ENCODE measurements at regions not wholly inside any gene's neighbourhood (a gene's known extent, or its start where the extent isn't known, plus 50 kb on each side); places are given as distances from the start of the nearest gene placed in this dataset.
A peak's percentile ranks its signal among the peaks of the same experiment; 100 is the strongest.
"Not testable (repeated sequence)": the region's sequence is repeated elsewhere in the genome, so short reads cannot be mapped to it uniquely, and the experiment has no call there.

DNA sequence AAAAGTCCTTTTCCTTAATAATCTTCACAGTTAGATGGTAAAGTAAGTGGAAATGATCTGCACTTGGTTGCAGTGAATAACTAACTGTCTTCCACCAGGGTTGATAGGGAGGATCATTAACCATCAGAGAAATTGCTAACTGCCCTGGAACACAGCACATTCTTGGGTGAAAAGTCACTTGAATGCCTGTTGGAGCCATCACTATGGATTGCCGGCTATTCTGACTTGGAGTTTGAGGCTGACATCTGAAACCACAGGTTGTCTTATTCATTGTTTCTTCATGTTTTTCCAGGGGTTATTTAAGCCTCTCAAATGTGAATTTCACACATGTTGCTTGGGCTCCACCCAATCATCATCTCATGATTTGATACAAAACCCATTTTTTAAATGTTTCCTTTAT lies 901.4 kb downstream of the MCTP2 start:
- no peak for DNase-seq

DNA sequence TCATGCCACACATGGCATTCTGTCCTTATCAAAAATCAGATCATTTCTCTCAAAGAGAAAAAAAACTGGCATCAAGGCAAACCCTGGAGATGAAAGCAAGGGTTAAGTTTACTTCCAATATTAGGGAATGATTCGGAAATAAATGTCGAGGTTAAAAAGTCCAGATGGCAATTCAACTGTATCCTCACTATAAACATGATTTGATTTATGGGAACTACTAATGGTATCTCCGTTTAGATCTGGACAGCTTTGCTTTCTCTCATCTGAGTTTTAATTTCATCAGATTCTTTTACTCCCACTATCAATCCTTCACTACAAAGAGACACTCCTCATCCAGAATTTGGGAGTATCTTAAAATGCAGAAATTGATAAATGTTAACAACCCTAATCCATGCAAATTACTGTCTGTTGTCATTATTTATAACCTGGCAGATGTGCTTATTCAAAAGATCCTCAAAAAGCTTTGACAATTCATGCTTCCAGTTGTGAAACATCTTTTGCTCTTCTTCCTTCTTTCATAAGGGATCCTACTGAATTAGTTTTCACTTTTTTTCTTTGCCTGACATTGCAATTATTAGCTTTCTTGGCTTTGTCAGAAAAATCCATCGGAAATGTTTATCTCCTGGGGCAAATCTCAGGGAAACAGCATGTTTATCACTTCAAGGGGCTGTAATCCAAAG lies 903.2 kb downstream of the MCTP2 start:
- DNase-seq = no peak

GRCh38 chr15:95138604-95139270 lies 907.4 kb downstream of the MCTP2 start:
- DNase-seq = no peak

- no peak for DNase-seq
Measured at GRCh38 chr15:95141486-95141885, 910.1 kb downstream of the MCTP2 start.

DNA sequence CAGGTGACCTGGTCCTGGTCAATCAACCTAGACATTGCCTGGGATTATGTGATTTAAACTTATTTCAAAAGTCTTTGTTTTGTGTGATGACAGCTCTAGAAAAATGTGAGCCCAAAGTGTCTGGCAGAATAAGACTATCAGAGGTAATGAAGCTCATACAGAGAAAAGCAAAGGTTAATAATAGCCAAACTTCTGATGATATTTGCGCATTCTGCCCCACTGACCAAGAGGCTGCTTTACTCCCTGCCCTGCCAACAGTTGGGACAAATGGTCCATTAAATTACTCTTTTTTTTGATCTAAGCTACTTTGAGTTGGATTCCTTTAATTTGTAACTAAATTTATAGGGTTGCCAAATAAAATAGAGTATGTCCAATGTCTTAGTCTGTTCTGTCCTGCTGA lies 911.2 kb downstream of the MCTP2 start:
- no peak for DNase-seq

- no peak for DNase-seq
Measured at GRCh38 chr15:95146481-95146880, 915.1 kb downstream of the MCTP2 start.

DNA sequence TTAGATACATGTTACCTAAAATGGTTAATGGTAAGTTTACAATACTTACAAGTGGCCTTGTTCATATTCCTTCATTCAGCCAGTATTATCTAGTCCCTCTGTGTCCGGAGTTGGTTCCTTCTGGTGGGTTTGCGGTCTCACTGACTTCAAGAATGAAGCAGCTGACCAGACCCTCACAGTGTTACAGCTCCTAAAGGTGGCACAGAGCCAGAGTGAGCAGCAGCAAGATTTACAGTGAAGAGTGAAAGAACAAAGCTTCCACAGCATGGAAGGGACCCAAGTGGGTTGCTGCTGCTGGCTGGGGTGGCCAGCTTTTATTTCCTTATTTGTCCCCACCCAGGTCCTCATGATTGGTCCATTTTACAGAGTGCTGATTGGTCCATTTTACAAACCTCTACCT lies 916.8 kb downstream of the MCTP2 start:
- no peak for DNase-seq

DNA sequence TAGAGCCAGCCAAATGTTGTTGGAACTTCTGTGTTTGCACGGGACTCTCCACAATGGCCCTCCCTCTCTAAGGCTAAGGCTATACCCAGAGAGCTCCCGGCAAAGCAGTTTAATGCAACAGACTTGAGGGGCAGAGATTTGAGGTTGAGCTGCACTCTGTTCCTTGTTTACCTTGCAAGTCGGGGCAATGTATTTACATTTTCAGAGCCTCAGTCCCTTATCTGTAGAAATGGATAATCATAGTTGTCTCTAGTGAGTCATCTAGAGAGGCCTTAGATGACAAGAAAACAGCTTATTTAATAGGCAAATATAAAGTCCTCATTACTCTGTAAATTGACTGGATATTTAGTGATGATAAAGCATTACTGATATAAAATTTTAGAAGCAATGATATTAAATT lies 917.7 kb downstream of the MCTP2 start:
- DNase-seq = no peak

DNA sequence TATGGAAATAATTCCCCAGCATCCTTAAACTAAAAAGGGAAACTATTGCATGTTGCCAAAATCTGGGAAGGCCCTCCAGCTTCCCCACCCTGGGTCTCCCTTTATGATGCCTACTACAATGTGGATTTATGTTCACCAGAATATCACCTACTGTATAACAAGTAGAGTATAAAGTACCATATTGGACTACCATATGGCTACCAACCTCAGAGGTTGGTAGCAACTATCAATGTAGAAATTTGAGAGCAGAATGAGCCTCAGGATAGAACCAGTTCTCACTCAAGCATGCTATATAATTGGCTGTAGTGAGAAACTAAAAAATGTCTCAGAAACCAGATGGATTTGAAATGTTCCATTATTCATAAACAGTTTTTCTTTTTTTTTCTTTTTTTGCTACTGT lies 918.4 kb downstream of the MCTP2 start:
- no peak for DNase-seq

GRCh38 chr15:95150466-95150865 lies 919.1 kb downstream of the MCTP2 start:
- DNase-seq = no peak

- no peak for DNase-seq
Measured at GRCh38 chr15:95152741-95153140, 921.4 kb downstream of the MCTP2 start.

GRCh38 chr15:95153201-95153600 lies 921.8 kb downstream of the MCTP2 start:
- not testable (repeated sequence) for DNase-seq

GRCh38 chr15:95160316-95160715 lies 929.0 kb downstream of the MCTP2 start:
- no peak for DNase-seq

- DNase-seq = no peak
Measured at GRCh38 chr15:95162069-95162468, 930.7 kb downstream of the MCTP2 start.

DNA sequence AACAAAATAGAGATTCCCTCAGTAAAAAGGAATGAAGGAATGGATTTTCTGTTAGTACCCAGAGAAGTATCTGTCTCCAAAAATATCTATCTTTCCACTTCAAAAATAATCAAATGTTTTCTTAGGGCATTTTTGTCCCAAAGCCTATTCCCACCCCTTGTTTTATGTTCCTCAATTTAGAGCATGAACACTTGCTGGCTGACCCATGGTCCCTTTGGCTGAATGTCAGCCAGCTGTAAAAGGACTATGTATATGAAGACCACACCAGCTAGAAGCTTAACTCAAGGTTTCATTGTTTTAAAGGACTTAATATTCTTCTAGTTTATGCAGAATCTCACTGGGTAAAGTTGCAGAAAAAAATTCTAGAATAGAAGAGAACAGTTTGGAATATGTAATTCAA lies 931.2 kb downstream of the MCTP2 start:
- DNase-seq = no peak

DNA sequence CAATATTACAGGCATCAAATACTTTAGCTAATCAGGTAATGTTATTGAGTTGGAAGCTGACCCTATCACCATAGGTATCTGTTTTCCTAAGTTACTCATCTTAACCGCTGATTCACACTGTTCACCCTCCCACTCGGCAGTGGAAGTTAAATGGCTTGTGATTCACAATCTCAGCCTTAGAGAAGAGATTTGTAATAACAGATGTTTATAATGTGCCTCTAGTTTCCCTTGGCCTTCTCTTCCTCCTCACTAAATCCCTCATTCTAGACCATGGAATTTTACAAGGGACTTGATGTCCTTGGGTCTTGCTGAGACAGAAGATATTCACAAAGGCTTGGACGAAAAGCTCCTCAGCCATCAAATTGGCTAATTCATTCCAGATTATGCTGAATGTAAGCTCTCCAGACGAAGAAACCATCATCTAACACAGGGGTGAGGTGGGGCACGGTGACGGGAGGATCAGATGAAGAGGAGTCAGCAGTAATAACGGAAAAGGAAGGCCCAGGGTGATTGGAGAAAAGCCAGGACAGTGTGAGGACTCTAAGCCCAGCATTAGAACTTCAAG lies 931.7 kb downstream of the MCTP2 start:
- no peak for DNase-seq

GRCh38 chr15:95168152-95168551 lies 936.8 kb downstream of the MCTP2 start:
- no peak for DNase-seq

DNA sequence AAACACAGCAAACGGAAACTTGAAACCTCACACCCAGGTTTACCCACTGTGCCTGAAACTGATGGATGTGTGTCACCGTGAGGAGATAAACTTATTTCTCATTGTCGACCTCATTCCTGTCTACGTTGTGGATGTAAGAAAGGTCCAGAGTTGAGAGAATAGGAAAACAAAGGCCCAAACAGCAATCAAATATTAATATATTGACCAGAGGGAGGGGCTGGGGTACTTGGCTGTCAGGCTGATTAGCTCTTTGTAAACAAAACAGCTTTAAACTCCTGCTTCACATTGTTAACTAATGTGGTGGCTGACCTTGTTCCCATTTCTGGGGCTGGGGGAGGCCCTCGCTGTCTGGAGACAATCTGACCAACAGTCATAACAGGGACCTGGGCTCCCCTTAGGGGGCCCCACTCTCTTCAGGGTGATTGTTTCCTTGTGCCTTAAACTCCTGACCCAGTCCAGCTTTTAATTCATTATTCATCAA lies 937.6 kb downstream of the MCTP2 start:
- no peak for DNase-seq

- peak; percentile 28 for DNase-seq
Measured at GRCh38 chr15:95169541-95170459, 938.4 kb downstream of the MCTP2 start.

GRCh38 chr15:95170561-95171380 lies 939.4 kb downstream of the MCTP2 start:
- DNase-seq = no peak

- DNase-seq = no peak
Measured at GRCh38 chr15:95171564-95171963, 940.2 kb downstream of the MCTP2 start.

Data from muscle of arm (tissue), 1 donor.